OCI-LY1 (cell line): ENCODE measurements at regions not wholly inside any gene's neighbourhood (a gene's known extent, or its start where the extent isn't known, plus 50 kb on each side); places are given as distances from the start of the nearest gene placed in this dataset.
"Not testable (repeated sequence)": the region's sequence is repeated elsewhere in the genome, so short reads cannot be mapped to it uniquely, and the experiment has no call there.

ENCODE experiments used
- H2AFZ ChIP-seq: fragments of 200-600 bp; sonication (generic), shearing (Covaris generic); 2 replicates; pipeline ENCODE4 v1.6.0; 2014; ENCODE audit warnings: antibody characterized with exemption, mild to moderate bottlenecking, low read length
- H3F3A ChIP-seq: fragments of 200-600 bp; sonication (generic), shearing (Covaris generic); 2 replicates; pipeline ENCODE4 v1.6.0; 2014; ENCODE audit warnings: mild to moderate bottlenecking, antibody characterized with exemption, low read length, moderate library complexity; ENCODE audit not compliant: insufficient read depth
- H3K27ac ChIP-seq: fragments of 200-600 bp; sonication (generic); 2 replicates; pipeline ENCODE4 v1.5.1; 2014; ENCODE audit warnings: low read length, mixed run types, mild to moderate bottlenecking, low read depth; ENCODE audit not compliant: poor library complexity, severe bottlenecking
- H3K27me3 ChIP-seq: fragments of 200-600 bp; sonication (generic); 2 replicates; pipeline ENCODE4 v1.6.0; 2014; ENCODE audit warnings: antibody characterized with exemption, mild to moderate bottlenecking, low read length, moderate library complexity; ENCODE audit not compliant: insufficient read depth
- H3K36me3 ChIP-seq: fragments of 200-600 bp; sonication (generic); 2 replicates; pipeline ENCODE4 v1.6.1; 2014; ENCODE audit warnings: mild to moderate bottlenecking, antibody characterized with exemption, low read length, moderate library complexity, mixed read lengths; ENCODE audit not compliant: insufficient read depth
- H3K4me1 ChIP-seq: fragments of 200-600 bp; sonication (generic); 2 replicates; pipeline ENCODE4 v1.5.1; 2014; ENCODE audit warnings: mild to moderate bottlenecking, low read length, moderate library complexity; ENCODE audit not compliant: insufficient read depth, severe bottlenecking
- H3K4me2 ChIP-seq: fragments of 200-600 bp; sonication (generic), shearing (Covaris generic); 2 replicates; pipeline ENCODE4 v1.6.1; 2014; ENCODE audit warnings: low read length
- H3K4me3 ChIP-seq: fragments of 200-600 bp; sonication (generic); 2 replicates; pipeline ENCODE4 v1.5.1; 2014; ENCODE audit warnings: low read length, low read depth, mild to moderate bottlenecking, mixed read lengths; ENCODE audit not compliant: poor library complexity, severe bottlenecking
- H3K79me2 ChIP-seq: fragments of 200-600 bp; shearing (Covaris generic); 2 replicates; pipeline ENCODE4 v1.6.1; 2016; ENCODE audit warnings: mixed run types, low read length, mixed read lengths; ENCODE audit not compliant: insufficient read depth
- H3K9ac ChIP-seq: fragments of 200-600 bp; sonication (generic), shearing (Covaris generic); 2 replicates; pipeline ENCODE4 v1.6.1; 2014; ENCODE audit warnings: mild to moderate bottlenecking, low read length, mixed read lengths
- H3K9me2 ChIP-seq: fragments of 200-600 bp; sonication (generic), shearing (Covaris generic); 2 replicates; pipeline ENCODE4 v1.6.1; 2014; ENCODE audit warnings: low read depth, mild to moderate bottlenecking, low read length, mixed read lengths
- H3K9me3 ChIP-seq: fragments of 200-600 bp; shearing (Covaris generic); 2 replicates; pipeline ENCODE4 v1.6.1; 2014; ENCODE audit warnings: low read length, mixed read lengths
- H4K20me1 ChIP-seq: fragments of 200-600 bp; sonication (generic), shearing (Covaris generic); 2 replicates; pipeline ENCODE4 v1.6.0; 2016; ENCODE audit warnings: mild to moderate bottlenecking, low read length; ENCODE audit not compliant: insufficient read depth
- CTCF ChIP-seq: fragments of 200-600 bp; sonication (generic), shearing (Covaris generic); IDR thresholded peaks from 2 replicates; pipeline ENCODE4 v1.5.1; 2017; ENCODE audit warnings: mild to moderate bottlenecking, antibody characterized with exemption, low read length, moderate library complexity, mixed read lengths
- EZH2 ChIP-seq: fragments of 200-600 bp; sonication (generic), shearing (Covaris generic); IDR thresholded peaks from 2 replicates; pipeline ENCODE4 v1.8.0; 2017; ENCODE audit warnings: borderline replicate concordance, mixed run types, mild to moderate bottlenecking, antibody characterized with exemption, low read length, moderate library complexity, mixed read lengths

GRCh38 chr2:91477291-91477690 lies 2785.8 kb downstream of the RPIA start:
- H3K9ac ChIP-seq, H3K79me2 ChIP-seq, H4K20me1 ChIP-seq, H3F3A ChIP-seq, H3K4me2 ChIP-seq, H3K9me2 ChIP-seq, H3K27me3 ChIP-seq, H3K27ac ChIP-seq, H3K4me1 ChIP-seq, H2AFZ ChIP-seq, H3K36me3 ChIP-seq, H3K9me3 ChIP-seq: not testable (repeated sequence)
- H3K4me3 ChIP-seq = peak overlapping the region; percentile 57

- Histone ChIP-seq H3K9ac (no peak overlapping the region), H3K9me3 (no peaks in the 10 kb centered on the region), H3K27me3 (no peaks in the 10 kb centered on the region), H3K27ac (no peak overlapping the region), H2AFZ (no peak overlapping the region), H4K20me1 (no peaks in the 10 kb centered on the region), H3K4me2 (peak overlapping the region; percentile 32), H3K79me2 (no peaks in the 10 kb centered on the region), H3K4me3 (peak overlapping the region; percentile 57), H3F3A (no peaks in the 10 kb centered on the region), H3K36me3 (no peaks in the 10 kb centered on the region), H3K4me1 (peaks cover 5% of the 10 kb centered on the region), H3K9me2 (no peaks in the 10 kb centered on the region)
- no peak for TF ChIP-seq CTCF
- TF ChIP-seq EZH2 = no peak
Measured at GRCh38 chr2:91477731-91478672, 2786.5 kb downstream of the RPIA start.

DNA sequence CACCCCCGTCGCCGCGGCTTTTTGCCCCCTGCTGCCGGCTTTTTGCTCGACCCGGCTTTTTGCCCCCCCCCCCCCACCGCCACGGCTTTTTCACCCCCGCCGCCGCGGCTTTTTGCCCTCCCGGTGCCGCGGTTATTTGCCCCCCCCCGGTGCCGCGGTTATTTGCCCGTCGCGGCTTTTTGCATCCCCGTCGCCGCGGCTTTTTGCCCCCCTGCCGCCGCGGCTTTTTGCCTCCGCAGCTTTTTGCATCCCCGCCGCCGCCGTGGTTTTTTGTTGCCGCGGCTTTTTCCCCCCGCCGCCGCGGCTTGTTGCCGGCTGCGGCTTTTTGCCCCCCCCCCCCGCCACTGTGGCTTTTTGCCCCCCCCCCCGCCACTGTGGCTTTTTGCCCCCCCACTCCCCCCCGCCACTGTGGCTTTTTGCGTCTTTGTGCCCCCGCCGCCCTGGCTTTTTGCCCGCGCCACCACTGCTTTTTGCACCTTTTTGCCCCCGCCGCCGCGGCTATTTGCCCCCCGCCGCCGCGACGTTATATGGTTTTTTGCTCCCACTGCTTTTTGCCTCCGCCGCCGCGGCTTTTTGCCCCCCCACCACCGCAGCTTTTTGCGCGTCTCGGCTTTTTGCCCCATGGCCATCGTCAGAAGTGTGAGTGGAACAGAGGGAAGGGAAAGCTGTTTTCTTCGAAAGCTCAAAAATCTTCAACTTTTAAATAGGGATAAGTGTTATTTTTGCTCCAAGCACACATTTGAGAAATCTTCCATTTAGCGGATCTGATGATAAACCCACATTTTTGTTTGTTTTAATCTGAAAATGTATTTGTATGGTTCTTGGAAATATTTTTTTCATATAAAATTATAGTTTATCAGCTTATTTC lies 2787.6 kb downstream of the RPIA start:
- not testable (repeated sequence) for H3K9ac ChIP-seq, H3F3A ChIP-seq, H3K9me3 ChIP-seq, H3K9me2 ChIP-seq, H3K36me3 ChIP-seq, H3K4me1 ChIP-seq, H3K79me2 ChIP-seq, H3K27ac ChIP-seq, H3K27me3 ChIP-seq, H2AFZ ChIP-seq, H4K20me1 ChIP-seq
- Histone ChIP-seq H3K4me3 (peak overlapping the region; percentile 57), H3K4me2 (peak overlapping the region; percentile 64)

DNA sequence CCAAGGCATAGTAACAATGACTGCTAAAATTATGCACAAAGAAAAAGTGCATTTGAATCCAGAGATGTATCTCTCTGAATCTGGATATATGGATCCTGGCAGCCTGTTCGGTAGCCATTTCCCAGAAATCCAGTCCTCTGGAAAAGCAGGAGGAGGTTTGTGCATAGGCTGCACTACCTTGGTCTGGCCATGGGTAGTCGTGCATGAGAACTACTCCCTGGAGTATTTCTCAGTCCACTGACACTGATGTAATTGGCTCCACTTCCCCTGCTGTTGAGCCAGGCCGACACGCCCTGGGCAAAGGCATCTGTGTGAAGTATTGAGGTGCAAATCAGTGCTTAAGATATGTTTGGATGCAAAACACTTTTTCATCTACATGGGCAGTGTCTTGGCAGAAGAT lies 2793.8 kb downstream of the RPIA start:
- H3K27ac ChIP-seq, H3K36me3 ChIP-seq, H3K9ac ChIP-seq, H3K9me2 ChIP-seq, H4K20me1 ChIP-seq, H3K4me3 ChIP-seq, H3F3A ChIP-seq, H3K79me2 ChIP-seq, H3K4me2 ChIP-seq, H2AFZ ChIP-seq, H3K4me1 ChIP-seq, H3K9me3 ChIP-seq, H3K27me3 ChIP-seq: not testable (repeated sequence)

DNA sequence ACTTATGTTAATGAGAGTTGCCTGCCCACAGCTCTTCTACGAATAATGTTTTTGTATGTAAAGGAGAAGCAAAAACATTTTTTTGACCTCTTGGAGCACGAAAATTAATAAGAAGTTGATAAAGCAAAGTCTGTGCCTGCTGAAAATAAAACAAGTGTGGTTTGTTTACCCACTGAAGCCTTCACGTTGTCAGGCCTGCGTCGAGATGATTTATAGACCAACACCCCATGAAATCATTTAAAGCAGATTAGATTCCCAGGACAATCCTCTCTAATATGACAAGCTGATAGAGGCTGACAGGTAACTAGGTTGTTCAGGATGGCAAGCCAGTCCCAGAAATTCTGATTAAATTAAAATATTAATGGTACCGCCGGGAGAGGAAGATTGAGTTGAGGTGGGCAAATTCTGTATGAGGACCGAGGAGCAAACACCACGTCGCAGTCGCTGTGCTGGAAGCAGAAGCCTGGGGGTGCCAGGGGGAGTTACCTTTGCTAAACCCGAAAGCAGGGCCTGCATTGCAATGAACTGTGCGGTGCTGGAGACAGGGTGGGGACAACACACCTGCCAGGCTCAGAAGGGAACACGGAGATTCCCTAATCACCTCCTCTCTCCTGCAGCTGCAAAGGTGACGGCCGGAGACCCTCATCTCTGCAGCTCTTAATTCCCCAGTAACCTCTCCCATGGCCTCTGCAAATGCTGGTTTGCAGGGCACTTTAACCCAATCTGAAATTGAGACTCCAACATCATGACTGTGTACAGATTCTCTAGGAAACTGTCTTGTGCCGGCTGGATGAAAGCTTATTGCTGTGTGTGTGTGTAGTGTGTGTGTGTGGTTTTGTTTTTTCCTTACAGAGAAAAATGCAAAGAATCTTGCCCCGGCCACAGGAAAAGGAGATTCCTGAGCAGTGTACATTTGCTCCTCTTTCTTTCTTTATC lies 2805.9 kb downstream of the RPIA start:
- H3K9me3 ChIP-seq, H3K9me2 ChIP-seq, H2AFZ ChIP-seq, H3K4me2 ChIP-seq, H3F3A ChIP-seq, H3K4me3 ChIP-seq, H3K79me2 ChIP-seq, H3K4me1 ChIP-seq, H3K27ac ChIP-seq, H3K9ac ChIP-seq, H3K27me3 ChIP-seq, H4K20me1 ChIP-seq, H3K36me3 ChIP-seq: not testable (repeated sequence)

DNA sequence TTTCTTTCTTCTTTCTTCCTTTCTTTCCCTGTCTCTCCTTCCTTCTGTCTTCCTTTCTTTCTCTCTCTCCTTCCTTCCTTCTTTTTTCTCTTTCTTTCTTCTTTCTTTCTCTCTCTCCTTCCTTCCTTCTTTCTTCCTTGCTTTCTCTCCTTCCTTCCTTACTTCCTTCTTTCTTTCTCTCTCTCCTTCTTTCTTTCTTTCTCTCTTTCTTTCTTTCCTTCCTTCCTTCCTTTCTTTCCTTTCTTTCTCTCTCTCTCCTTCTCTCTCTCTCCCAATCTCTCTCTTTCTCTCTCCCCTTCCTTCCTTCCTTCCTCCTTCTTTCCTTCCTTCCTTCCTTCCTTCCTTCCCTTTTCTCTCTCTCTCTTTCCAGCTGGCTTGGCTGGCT lies 2806.6 kb downstream of the RPIA start:
- not testable (repeated sequence) for H2AFZ ChIP-seq, H3K36me3 ChIP-seq

More for the DNA sequence above, 2806.6 kb downstream of the RPIA start:
- not testable (repeated sequence) for H3K9ac ChIP-seq, H3F3A ChIP-seq, H3K4me1 ChIP-seq, H3K79me2 ChIP-seq, H3K9me2 ChIP-seq, H3K4me2 ChIP-seq, H3K4me3 ChIP-seq, H4K20me1 ChIP-seq, H3K27ac ChIP-seq, H3K9me3 ChIP-seq, H3K27me3 ChIP-seq
